Fibroblast of skin of scalp (primary cell): ENCODE measurements at regions not wholly inside any gene's neighbourhood (a gene's known extent, or its start where the extent isn't known, plus 50 kb on each side); places are given as distances from the start of the nearest gene placed in this dataset.

ENCODE experiments used
- DNase-seq: peaks from one replicate; pipeline ENCODE4 v3.0.0-alpha.2; 2013

- DNase-seq, result no peak
These were observed 405.7 kb upstream of the IRX4 start for GRCh38 chr5:2288466-2288865.

GRCh38 chr5:2286250-2286649 is 403.5 kb upstream of the IRX4 start:
- DNase-seq, result no peak

GRCh38 chr5:2284678-2285077 is 402.0 kb upstream of the IRX4 start:
- DNase-seq, result no peak

GRCh38 chr5:2283481-2284045 is 400.8 kb upstream of the IRX4 start:
- no peak for DNase-seq

GRCh38 chr5:2282893-2283292 is 400.2 kb upstream of the IRX4 start:
- DNase-seq, result no peak

- no peak for DNase-seq
These were observed 399.4 kb upstream of the IRX4 start for GRCh38 chr5:2282034-2282690.

- no peak for DNase-seq
These were observed 398.7 kb upstream of the IRX4 start for GRCh38 chr5:2281446-2281845.

- no peak for DNase-seq
These were observed 397.6 kb upstream of the IRX4 start for GRCh38 chr5:2280318-2280717.

- no peak for DNase-seq
These were observed 396.2 kb upstream of the IRX4 start for GRCh38 chr5:2278825-2279456.

- DNase-seq, result no peak
These were observed 395.2 kb upstream of the IRX4 start for GRCh38 chr5:2277886-2278285.

GRCh38 chr5:2276101-2276500 is 393.4 kb upstream of the IRX4 start:
- DNase-seq, result no peak

- no peak for DNase-seq
These were observed 390.0 kb upstream of the IRX4 start for GRCh38 chr5:2272755-2273154.

GRCh38 chr5:2272039-2272438 is 389.3 kb upstream of the IRX4 start:
- DNase-seq, result no peak

- no peak for DNase-seq
These were observed 388.6 kb upstream of the IRX4 start for GRCh38 chr5:2271316-2271715.

GRCh38 chr5:2270467-2270866 is 387.7 kb upstream of the IRX4 start:
- no peak for DNase-seq

- DNase-seq, result no peak
These were observed 386.9 kb upstream of the IRX4 start for GRCh38 chr5:2269656-2270055.

- no peak for DNase-seq
These were observed 385.3 kb upstream of the IRX4 start for GRCh38 chr5:2267991-2268390.

GRCh38 chr5:2266641-2267240 is 384.0 kb upstream of the IRX4 start:
- DNase-seq, result no peak

GRCh38 chr5:2265341-2265740 is 382.6 kb upstream of the IRX4 start:
- DNase-seq, result no peak

- DNase-seq, result no peak
These were observed 381.0 kb upstream of the IRX4 start for GRCh38 chr5:2263763-2264162.

- DNase-seq, result no peak
These were observed 379.9 kb upstream of the IRX4 start for GRCh38 chr5:2262620-2263019.

GRCh38 chr5:2261004-2261703 is 378.4 kb upstream of the IRX4 start:
- no peak for DNase-seq
